ENCODE measurements at regions not wholly inside any gene's neighbourhood (a gene's known extent, or its start where the extent isn't known, plus 50 kb on each side); places are given as distances from the start of the nearest gene placed in this dataset.

- TF ChIP-seq CTCF (IDR thresholded peaks at IDR 0.05; ENCODE audit: low read depth, low read length): no peak
- TF ChIP-seq, protein P1, sequence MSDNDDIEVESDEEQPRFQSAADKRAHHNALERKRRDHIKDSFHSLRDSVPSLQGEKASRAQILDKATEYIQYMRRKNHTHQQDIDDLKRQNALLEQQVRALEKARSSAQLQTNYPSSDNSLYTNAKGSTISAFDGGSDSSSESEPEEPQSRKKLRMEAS (IDR thresholded peaks at IDR 0.05; ENCODE audit: low read depth, low read length): no peak
- TF ChIP-seq POLR2A (IDR thresholded peaks at IDR 0.05; ENCODE audit: extremely low read depth, insufficient read length): no peak
These were observed 172.3 kb downstream of the TGFB2 start for GRCh38 chr1:218517459-218517858.

Measured in NB4 (cell line).